Keratinocyte (primary cell): ENCODE measurements at regions not wholly inside any gene's neighbourhood (a gene's known extent, or its start where the extent isn't known, plus 50 kb on each side); places are given as distances from the start of the nearest gene placed in this dataset.

Experiments
- DNase-seq: peaks from one replicate; pipeline ENCODE4 v3.0.0-alpha.2; 2011; ENCODE audit warnings: low read depth, missing footprints, low spot score
- FAIRE-seq: peaks from 2 replicates; lab custom pipeline; 2011; peaks lifted over from hg19 to GRCh38; lab: Jason Lieb, UNC
- H2AFZ ChIP-seq: 2 replicates; pipeline ENCODE4 v1.6.0; 2012; ENCODE audit warnings: low read length, control low read depth, inconsistent platforms; ENCODE audit not compliant: control insufficient read depth
- H3K27ac ChIP-seq: 2 replicates; pipeline ENCODE4 v1.5.1; 2011; ENCODE audit warnings: low read length; ENCODE audit not compliant: control insufficient read depth, insufficient read depth
- H3K27me3 ChIP-seq: 3 replicates; pipeline ENCODE4 v1.6.0; 2011; ENCODE audit warnings: low read length; ENCODE audit not compliant: control insufficient read depth, insufficient read depth; ENCODE audit errors: extremely low read depth
- H3K36me3 ChIP-seq, 2 experiments: 2 replicates in 1 of 2; 3 replicates in 1 of 2; pipeline ENCODE4 v1.5.1; 2011; ENCODE audit warnings: low read length in 2 of 2, mild to moderate bottlenecking in 1 of 2; ENCODE audit not compliant: control insufficient read depth in 2 of 2, insufficient read depth in 2 of 2; ENCODE audit errors: extremely low read depth in 1 of 2
- H3K4me1 ChIP-seq: 3 replicates; pipeline ENCODE4 v1.5.1; 2011; ENCODE audit warnings: low read length; ENCODE audit not compliant: control insufficient read depth, insufficient read depth; ENCODE audit errors: extremely low read depth
- H3K4me2 ChIP-seq: 3 replicates; pipeline ENCODE4 v1.6.0; 2011; ENCODE audit warnings: low read depth, low read length; ENCODE audit not compliant: control insufficient read depth, insufficient read depth; ENCODE audit errors: extremely low read depth
- H3K4me3 ChIP-seq, 3 experiments: fragments of 200-600 bp in 1 of 3; sonication (generic) in 1 of 3; 2 replicates in 2 of 3; 3 replicates in 1 of 3; pipeline ENCODE4 v1.5.1; 2011 to 2016; ENCODE audit warnings: low read length in 3 of 3, mild to moderate bottlenecking in 3 of 3, control low read depth in 2 of 3, inconsistent platforms in 1 of 3, low read depth in 1 of 3, mixed read lengths in 1 of 3, mixed run types in 1 of 3, moderate library complexity in 1 of 3; ENCODE audit not compliant: control insufficient read depth in 2 of 3, insufficient read depth in 2 of 3; ENCODE audit errors: extremely low read depth in 1 of 3
- H3K79me2 ChIP-seq: 2 replicates; pipeline ENCODE4 v1.6.0; 2012; ENCODE audit warnings: low read length; ENCODE audit not compliant: control insufficient read depth, insufficient read depth
- H3K9ac ChIP-seq: 3 replicates; pipeline ENCODE4 v1.6.0; 2011; ENCODE audit warnings: low read length; ENCODE audit not compliant: control insufficient read depth, insufficient read depth; ENCODE audit errors: extremely low read depth
- H3K9me1 ChIP-seq: 3 replicates; pipeline ENCODE4 v1.6.0; 2011; ENCODE audit warnings: low read length; ENCODE audit not compliant: control insufficient read depth, insufficient read depth; ENCODE audit errors: extremely low read depth
- H3K9me3 ChIP-seq: 2 replicates; pipeline ENCODE4 v1.5.1; 2012; ENCODE audit warnings: low read depth, low read length; ENCODE audit not compliant: control insufficient read depth
- H4K20me1 ChIP-seq: 3 replicates; pipeline ENCODE4 v1.6.0; 2011; ENCODE audit warnings: low read length; ENCODE audit not compliant: control insufficient read depth, insufficient read depth; ENCODE audit errors: extremely low read depth
- EZH2 ChIP-seq: IDR thresholded peaks from one replicate; pipeline ENCODE4 v1.6.1; 2012; ENCODE audit warnings: inconsistent platforms, mild to moderate bottlenecking, low read length, moderate library complexity
- dilution Hi-C: fragments of 300-500 bp; cut with MboI; formaldehyde crosslinking; loops from one replicate; pipeline ENCODE4 v1.7.0; 2020; ENCODE audit warnings: low sequenced_read_pairs; ENCODE audit not compliant: extremely low pct_ligation_motif_present
- TF ChIP-seq, protein P1 (sequence below), 3 experiments: IDR thresholded peaks in 1 of 3; conservative IDR thresholded peaks in 1 of 3; optimal IDR thresholded peaks in 1 of 3; 2 replicates in 2 of 3; 3 replicates in 1 of 3; pipeline versions ENCODE3 to v1.5.1; 2011; ENCODE audit warnings: low read length in 3 of 3, mild to moderate bottlenecking in 3 of 3, moderate library complexity in 2 of 3, control low read depth in 1 of 3, inconsistent platforms in 1 of 3; ENCODE audit not compliant: insufficient read depth in 2 of 3; ENCODE audit errors: extremely low read depth in 1 of 3

DNA sequence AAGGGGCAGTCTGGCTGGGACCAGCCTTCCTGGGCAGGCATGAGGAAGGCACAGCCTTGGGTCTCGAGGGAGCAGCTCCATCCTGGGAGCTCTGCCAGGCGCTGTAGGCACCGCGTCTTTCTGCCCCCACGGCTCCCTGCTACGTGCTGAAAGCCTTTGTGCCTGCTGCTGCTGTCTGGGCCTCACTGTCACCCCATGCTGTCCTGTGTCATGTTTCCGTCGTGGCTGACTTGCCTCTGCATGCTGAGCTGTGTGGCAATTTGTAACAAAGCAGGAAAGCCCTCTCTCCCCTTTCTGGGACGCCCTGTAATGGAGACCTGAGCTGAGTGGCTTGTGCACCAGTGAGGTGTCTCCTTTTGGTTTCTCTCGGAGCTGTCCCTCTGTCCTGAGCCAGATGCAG lies 152.5 kb downstream of the TSN start:
- H3K27me3 ChIP-seq, result peaks cover 7% of the 10 kb centered on the region
- no peak overlapping the region for H3K27ac ChIP-seq
- no peak overlapping the region for H3K4me2 ChIP-seq
- DNase-seq (no peak), FAIRE-seq (no peak)
- no peaks in the 10 kb centered on the region for H3K9me1 ChIP-seq
- no peaks in the 10 kb centered on the region for H3K4me1 ChIP-seq
- no peaks in the 10 kb centered on the region for H3K79me2 ChIP-seq
- no peaks in the 10 kb centered on the region for H3K36me3 ChIP-seq
- no peak overlapping the region for H3K9ac ChIP-seq
- no peak overlapping the region for H2AFZ ChIP-seq
- no peak overlapping the region for H3K4me3 ChIP-seq
- no peaks in the 10 kb centered on the region for H4K20me1 ChIP-seq
- no peaks in the 10 kb centered on the region for H3K9me3 ChIP-seq
- dilution Hi-C loops, result no loop called here
- no peak for TF ChIP-seq EZH2
- TF ChIP-seq, protein P1, sequence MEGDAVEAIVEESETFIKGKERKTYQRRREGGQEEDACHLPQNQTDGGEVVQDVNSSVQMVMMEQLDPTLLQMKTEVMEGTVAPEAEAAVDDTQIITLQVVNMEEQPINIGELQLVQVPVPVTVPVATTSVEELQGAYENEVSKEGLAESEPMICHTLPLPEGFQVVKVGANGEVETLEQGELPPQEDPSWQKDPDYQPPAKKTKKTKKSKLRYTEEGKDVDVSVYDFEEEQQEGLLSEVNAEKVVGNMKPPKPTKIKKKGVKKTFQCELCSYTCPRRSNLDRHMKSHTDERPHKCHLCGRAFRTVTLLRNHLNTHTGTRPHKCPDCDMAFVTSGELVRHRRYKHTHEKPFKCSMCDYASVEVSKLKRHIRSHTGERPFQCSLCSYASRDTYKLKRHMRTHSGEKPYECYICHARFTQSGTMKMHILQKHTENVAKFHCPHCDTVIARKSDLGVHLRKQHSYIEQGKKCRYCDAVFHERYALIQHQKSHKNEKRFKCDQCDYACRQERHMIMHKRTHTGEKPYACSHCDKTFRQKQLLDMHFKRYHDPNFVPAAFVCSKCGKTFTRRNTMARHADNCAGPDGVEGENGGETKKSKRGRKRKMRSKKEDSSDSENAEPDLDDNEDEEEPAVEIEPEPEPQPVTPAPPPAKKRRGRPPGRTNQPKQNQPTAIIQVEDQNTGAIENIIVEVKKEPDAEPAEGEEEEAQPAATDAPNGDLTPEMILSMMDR (optimal IDR thresholded peaks at IDR 0.05 in 1 of 3, IDR thresholded peaks at IDR 0.05 in 1 of 3, conservative IDR thresholded peaks at IDR 0.05 in 1 of 3; ENCODE audit: extremely low read depth in 1 of 3, insufficient read depth in 2 of 3, low read length in 3 of 3), result no peak

DNA sequence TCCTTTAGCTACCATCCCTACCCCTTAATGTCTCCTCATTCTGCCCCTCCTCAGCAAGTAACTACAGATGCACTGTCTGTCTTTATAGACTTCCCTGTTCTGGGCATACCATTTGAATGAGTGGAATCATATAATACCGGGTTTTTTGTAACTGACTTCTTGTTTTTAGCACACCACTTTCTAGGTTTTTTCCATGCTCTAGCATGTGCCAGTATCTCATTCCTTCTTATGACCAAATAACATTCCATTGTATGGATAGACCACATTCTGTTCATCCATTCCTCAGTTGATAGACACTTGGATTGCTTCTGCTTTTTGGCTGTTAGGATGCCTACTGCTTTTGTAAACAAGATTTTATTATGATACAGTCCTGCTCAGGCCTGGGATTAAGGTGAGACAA lies 154.7 kb downstream of the TSN start:
- Histone ChIP-seq H3K27me3 (no peaks in the 10 kb centered on the region), H4K20me1 (no peaks in the 10 kb centered on the region), H3K27ac (no peak overlapping the region), H2AFZ (no peak overlapping the region), H3K36me3 (no peaks in the 10 kb centered on the region), H3K9me3 (no peaks in the 10 kb centered on the region), H3K9ac (no peak overlapping the region), H3K4me1 (no peaks in the 10 kb centered on the region), H3K4me3 (no peak overlapping the region), H3K79me2 (no peaks in the 10 kb centered on the region), H3K4me2 (no peak overlapping the region), H3K9me1 (no peaks in the 10 kb centered on the region)
- no peak for FAIRE-seq
- TF ChIP-seq, protein P1 (optimal IDR thresholded peaks at IDR 0.05 in 1 of 3, IDR thresholded peaks at IDR 0.05 in 1 of 3, conservative IDR thresholded peaks at IDR 0.05 in 1 of 3; ENCODE audit: extremely low read depth in 1 of 3, insufficient read depth in 2 of 3, low read length in 3 of 3), result no peak
- TF ChIP-seq EZH2, result no peak
- dilution Hi-C loops, result no loop called here
- no peak for DNase-seq
